GM23248 (cell line): ENCODE measurements at regions not wholly inside any gene's neighbourhood (a gene's known extent, or its start where the extent isn't known, plus 50 kb on each side); places are given as distances from the start of the nearest gene placed in this dataset.

Source experiments
- EZH2 ChIP-seq: fragments of 200-600 bp; sonication (generic); IDR thresholded peaks from 2 replicates; pipeline ENCODE4 v1.6.1; 2018; ENCODE audit warnings: antibody characterized with exemption, mild to moderate bottlenecking; ENCODE audit not compliant: insufficient read depth, poor library complexity, severe bottlenecking
- EZH2phosphoT487 ChIP-seq: fragments of 200-600 bp; sonication (generic); IDR thresholded peaks from 2 replicates; pipeline ENCODE4 v1.6.1; 2018; ENCODE audit warnings: antibody characterized with exemption, moderate library complexity, mild to moderate bottlenecking, low read depth; ENCODE audit not compliant: insufficient read depth

- TF ChIP-seq EZH2phosphoT487 = no peak
- no peak for TF ChIP-seq EZH2
Observed at GRCh38 chr1:59122527-59122926, 174.4 kb upstream of the FGGY start.
